Keratinocyte (primary cell): ENCODE measurements at regions not wholly inside any gene's neighbourhood (a gene's known extent, or its start where the extent isn't known, plus 50 kb on each side); places are given as distances from the start of the nearest gene placed in this dataset.

Source experiments
- CTCF ChIP-seq, 3 experiments: IDR thresholded peaks in 1 of 3; conservative IDR thresholded peaks in 1 of 3; optimal IDR thresholded peaks in 1 of 3; 2 replicates in 2 of 3; 3 replicates in 1 of 3; pipeline versions ENCODE3 to v1.5.1; 2011; ENCODE audit warnings: low read length in 3 of 3, mild to moderate bottlenecking in 3 of 3, moderate library complexity in 2 of 3, control low read depth in 1 of 3, inconsistent platforms in 1 of 3; ENCODE audit not compliant: insufficient read depth in 2 of 3; ENCODE audit errors: extremely low read depth in 1 of 3
- EZH2 ChIP-seq: IDR thresholded peaks from one replicate; pipeline ENCODE4 v1.6.1; 2012; ENCODE audit warnings: inconsistent platforms, mild to moderate bottlenecking, low read length, moderate library complexity

- no peak for TF ChIP-seq CTCF (optimal IDR thresholded peaks at IDR 0.05 in 1 of 3, IDR thresholded peaks at IDR 0.05 in 1 of 3, conservative IDR thresholded peaks at IDR 0.05 in 1 of 3; ENCODE audit: extremely low read depth in 1 of 3, insufficient read depth in 2 of 3, low read length in 3 of 3)
- no peak for TF ChIP-seq EZH2
Observed at GRCh38 chr6:121653624-121654008, 218.2 kb downstream of the GJA1 start.
